Smooth muscle cell (in vitro differentiated cells): ENCODE measurements at regions not wholly inside any gene's neighbourhood (a gene's known extent, or its start where the extent isn't known, plus 50 kb on each side); places are given as distances from the start of the nearest gene placed in this dataset.

ENCODE experiments used
- DNase-seq: peaks from one replicate; lab custom pipeline; 2025; ENCODE audit not compliant: unreplicated experiment; lab: John Stamatoyannopoulos, UW
- H2AFZ ChIP-seq: fragments of 200-600 bp; sonication (generic); 2 replicates; pipeline ENCODE4 v1.6.0; 2016; ENCODE audit warnings: antibody characterized with exemption, low read depth, mild to moderate bottlenecking
- H3F3A ChIP-seq: fragments of 200-600 bp; sonication (generic); 2 replicates; pipeline ENCODE4 v1.6.0; 2017; ENCODE audit warnings: antibody characterized with exemption, low read depth
- H3K27ac ChIP-seq: fragments of 200-600 bp; sonication (generic); 2 replicates; pipeline ENCODE4 v1.5.1; 2016; ENCODE audit warnings: low read depth, mild to moderate bottlenecking
- H3K27me3 ChIP-seq: fragments of 200-600 bp; sonication (generic); 2 replicates; pipeline ENCODE4 v1.6.1; 2016; ENCODE audit warnings: low read depth, mild to moderate bottlenecking
- H3K36me3 ChIP-seq: fragments of 200-600 bp; sonication (generic); 2 replicates; pipeline ENCODE4 v1.5.1; 2016; ENCODE audit warnings: low read depth
- H3K4me1 ChIP-seq: fragments of 200-600 bp; sonication (generic); 2 replicates; pipeline ENCODE4 v1.5.1; 2016; ENCODE audit warnings: low read depth
- H3K4me2 ChIP-seq: fragments of 200-600 bp; sonication (generic); 2 replicates; pipeline ENCODE4 v1.6.0; 2016; ENCODE audit warnings: mild to moderate bottlenecking
- H3K4me3 ChIP-seq: fragments of 200-600 bp; sonication (generic); 2 replicates; pipeline ENCODE4 v1.5.1; 2016; ENCODE audit warnings: mild to moderate bottlenecking
- H3K79me2 ChIP-seq: fragments of 200-600 bp; sonication (generic); 2 replicates; pipeline ENCODE4 v1.6.0; 2016; ENCODE audit warnings: low read depth, mild to moderate bottlenecking
- H3K9ac ChIP-seq: fragments of 200-600 bp; sonication (generic); 2 replicates; pipeline ENCODE4 v1.6.0; 2016; ENCODE audit warnings: low read depth
- H3K9me3 ChIP-seq: fragments of 200-600 bp; sonication (generic); replicated peaks from 2 replicates; pipeline ENCODE4 v1.5.1; 2016; ENCODE audit warnings: low read depth
- H4K20me1 ChIP-seq: fragments of 200-600 bp; sonication (generic); 2 replicates; pipeline ENCODE4 v1.6.0; 2016; ENCODE audit warnings: low read depth
- CTCF ChIP-seq: fragments of 200-600 bp; sonication (generic); IDR thresholded peaks from 2 replicates; pipeline ENCODE4 v1.5.1; 2017; ENCODE audit warnings: borderline replicate concordance, mild to moderate bottlenecking, antibody characterized with exemption; ENCODE audit not compliant: insufficient read depth, poor library complexity, severe bottlenecking
- WGBS: methylation state at CpG from one replicate; pipeline ENCODE4 v1.1.7; 2016; ENCODE audit warnings: low lambda C conversion rate; 5-methylcytosine and 5-hydroxymethylcytosine counted together

- peaks cover 4% of the 10 kb centered on the region for H3K4me1 ChIP-seq
- WGBS = 35% methylated on average over 2 of the region's 2 CpGs
- no peak overlapping the region for H2AFZ ChIP-seq
- no peaks in the 10 kb centered on the region for H3K9me3 ChIP-seq
- H3K4me3 ChIP-seq = no peak overlapping the region
- H3K27ac ChIP-seq = no peak overlapping the region
- no peaks in the 10 kb centered on the region for H3K36me3 ChIP-seq
- H3K79me2 ChIP-seq = no peaks in the 10 kb centered on the region
- no peaks in the 10 kb centered on the region for H4K20me1 ChIP-seq
- no peak for DNase-seq
- no peaks in the 10 kb centered on the region for H3F3A ChIP-seq
- no peaks in the 10 kb centered on the region for H3K27me3 ChIP-seq
- no peak overlapping the region for H3K4me2 ChIP-seq
- H3K9ac ChIP-seq = no peak overlapping the region
- no peak for TF ChIP-seq CTCF
Observed at GRCh38 chr3:157782236-157782635, 279.0 kb upstream of the VEPH1 start.

GRCh38 chr3:157776861-157777260, 273.6 kb upstream of the VEPH1 start:
- no peak for DNase-seq
- H3K79me2 ChIP-seq = no peaks in the 10 kb centered on the region
- H3K4me3 ChIP-seq = no peak overlapping the region
- H3K9me3 ChIP-seq = no peaks in the 10 kb centered on the region
- WGBS = 96% methylated on average over 2 of the region's 2 CpGs
- no peaks in the 10 kb centered on the region for H4K20me1 ChIP-seq
- no peaks in the 10 kb centered on the region for H3K4me1 ChIP-seq
- no peak overlapping the region for H3K27ac ChIP-seq
- H3K4me2 ChIP-seq = no peak overlapping the region
- H3K36me3 ChIP-seq = no peaks in the 10 kb centered on the region
- H3K27me3 ChIP-seq = no peaks in the 10 kb centered on the region
- no peak for TF ChIP-seq CTCF
- no peak overlapping the region for H2AFZ ChIP-seq
- H3F3A ChIP-seq = no peaks in the 10 kb centered on the region
- no peak overlapping the region for H3K9ac ChIP-seq

GRCh38 chr3:157775446-157775845, 272.2 kb upstream of the VEPH1 start:
- TF ChIP-seq CTCF = no peak
- Histone ChIP-seq H3K36me3 (no peaks in the 10 kb centered on the region), H3K27ac (no peak overlapping the region), H3F3A (no peaks in the 10 kb centered on the region), H4K20me1 (no peaks in the 10 kb centered on the region), H3K9me3 (no peaks in the 10 kb centered on the region), H3K27me3 (no peaks in the 10 kb centered on the region), H3K4me2 (no peak overlapping the region), H3K4me1 (no peaks in the 10 kb centered on the region), H3K9ac (no peak overlapping the region), H2AFZ (no peak overlapping the region), H3K4me3 (no peak overlapping the region), H3K79me2 (no peaks in the 10 kb centered on the region)
- DNase-seq = no peak

- no peak for TF ChIP-seq CTCF
- Histone ChIP-seq H2AFZ (no peak overlapping the region), H3K4me2 (no peak overlapping the region), H4K20me1 (no peaks in the 10 kb centered on the region), H3K36me3 (no peaks in the 10 kb centered on the region), H3K4me1 (no peaks in the 10 kb centered on the region), H3K27ac (no peak overlapping the region), H3K27me3 (no peaks in the 10 kb centered on the region), H3K79me2 (no peaks in the 10 kb centered on the region), H3K9me3 (no peaks in the 10 kb centered on the region), H3K4me3 (no peak overlapping the region), H3K9ac (no peak overlapping the region), H3F3A (no peaks in the 10 kb centered on the region)
- no peak for DNase-seq
- 82% methylated on average over 1 of the region's 1 CpG for WGBS
Observed at GRCh38 chr3:157769378-157769777, 266.2 kb upstream of the VEPH1 start.
